Ecto neural progenitor cell (in vitro differentiated cells): ENCODE measurements at regions not wholly inside any gene's neighbourhood (a gene's known extent, or its start where the extent isn't known, plus 50 kb on each side); places are given as distances from the start of the nearest gene placed in this dataset.

Source experiments
- DNase-seq: peaks from one replicate; pipeline ENCODE4 v3.0.0-alpha.2; 2018; ENCODE audit warnings: low spot score

DNA sequence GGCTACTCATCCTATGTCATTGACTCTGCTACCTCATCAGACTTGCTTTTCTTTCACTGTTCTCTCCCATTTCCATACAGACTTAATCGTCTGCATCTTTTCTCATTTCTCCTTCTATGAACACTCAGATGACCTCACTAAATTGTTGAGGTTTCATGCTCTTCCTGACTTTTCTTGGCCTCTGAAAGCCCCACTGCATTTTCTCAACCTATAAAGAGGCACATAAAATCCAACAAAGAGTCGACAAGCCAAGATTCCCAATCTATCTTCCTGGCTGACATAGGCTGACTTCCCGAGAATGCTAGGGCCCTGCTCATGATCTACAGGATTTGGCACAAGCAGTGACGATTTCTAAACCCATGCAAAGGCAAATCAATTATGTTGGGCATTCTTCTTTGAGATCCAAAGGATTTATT lies 280.8 kb upstream of the DPYD start:
- DNase-seq = no peak

DNA sequence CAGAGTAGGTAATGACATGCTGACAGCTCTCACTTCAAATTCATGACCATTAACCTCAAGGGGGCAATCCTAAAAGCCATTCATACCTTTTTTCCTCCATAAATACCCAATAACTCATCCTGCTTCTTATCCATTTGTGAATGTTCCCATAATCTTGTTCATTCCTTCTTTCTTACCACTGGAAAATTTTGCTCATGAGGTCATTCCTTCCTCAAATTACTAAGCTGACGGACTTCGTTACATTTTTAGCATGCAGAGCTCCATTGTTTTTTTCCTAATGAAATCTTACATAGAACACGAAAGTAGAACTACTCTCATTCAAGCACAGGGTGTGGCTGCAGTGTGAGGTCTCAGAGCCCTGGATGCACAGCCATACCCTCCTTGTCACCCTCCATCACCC lies 276.5 kb upstream of the DPYD start:
- DNase-seq = no peak

DNA sequence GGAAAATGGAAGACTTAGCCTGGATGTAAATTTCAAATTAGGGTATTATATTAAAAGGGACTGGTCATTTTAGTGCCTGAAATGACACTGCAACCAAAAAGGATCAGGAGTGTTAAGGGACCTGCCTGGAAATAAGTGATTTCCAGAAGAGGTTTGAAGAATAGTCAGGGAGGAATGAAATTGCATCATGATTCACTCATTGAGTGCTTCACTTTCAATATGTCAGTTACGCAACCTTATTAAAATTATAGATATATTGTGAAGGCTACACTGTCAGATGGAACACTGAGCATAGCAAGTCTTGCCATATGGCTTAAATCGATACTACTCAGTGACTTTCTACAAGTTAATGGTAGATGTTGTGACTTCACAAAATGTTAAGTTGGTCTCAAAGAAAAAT lies 275.2 kb upstream of the DPYD start:
- DNase-seq = no peak

DNA sequence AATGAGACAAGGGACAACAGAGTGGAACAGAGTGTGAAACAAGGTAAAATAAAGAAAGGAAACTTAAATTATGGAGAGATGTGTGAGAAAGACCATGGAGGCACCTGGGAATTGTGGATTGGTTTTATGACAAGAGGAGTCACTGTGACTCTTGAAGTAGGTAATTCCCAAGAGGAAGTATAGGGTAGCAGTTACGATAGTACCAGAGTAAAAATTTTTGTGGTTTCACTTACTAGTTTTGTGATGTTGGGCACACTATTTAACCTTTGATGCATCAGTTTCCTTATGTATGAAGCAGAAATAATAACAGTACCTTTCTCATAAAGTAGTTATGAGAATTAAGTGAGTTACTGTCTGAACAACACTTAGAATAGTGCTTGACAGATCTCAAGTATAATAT lies 267.9 kb upstream of the DPYD start:
- DNase-seq = no peak

DNA sequence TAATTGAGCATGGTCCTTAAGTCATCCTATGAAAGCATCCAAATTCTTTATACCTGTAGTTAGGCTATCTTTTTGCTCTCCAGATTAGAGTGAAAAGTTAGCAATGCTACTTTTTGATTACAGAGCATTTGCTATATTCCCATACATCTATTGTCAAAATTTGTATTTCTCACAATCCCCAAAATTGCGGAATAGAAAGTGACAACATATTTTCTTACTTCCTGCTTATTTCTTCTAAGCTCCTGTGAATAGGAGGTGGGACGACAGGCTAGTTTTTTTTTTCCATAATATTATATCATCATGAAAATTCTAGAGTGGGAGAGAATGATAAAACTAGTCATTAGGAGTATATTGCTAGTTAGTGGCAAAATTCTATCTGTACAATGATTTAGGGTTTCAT lies 264.0 kb upstream of the DPYD start:
- DNase-seq = no peak

DNA sequence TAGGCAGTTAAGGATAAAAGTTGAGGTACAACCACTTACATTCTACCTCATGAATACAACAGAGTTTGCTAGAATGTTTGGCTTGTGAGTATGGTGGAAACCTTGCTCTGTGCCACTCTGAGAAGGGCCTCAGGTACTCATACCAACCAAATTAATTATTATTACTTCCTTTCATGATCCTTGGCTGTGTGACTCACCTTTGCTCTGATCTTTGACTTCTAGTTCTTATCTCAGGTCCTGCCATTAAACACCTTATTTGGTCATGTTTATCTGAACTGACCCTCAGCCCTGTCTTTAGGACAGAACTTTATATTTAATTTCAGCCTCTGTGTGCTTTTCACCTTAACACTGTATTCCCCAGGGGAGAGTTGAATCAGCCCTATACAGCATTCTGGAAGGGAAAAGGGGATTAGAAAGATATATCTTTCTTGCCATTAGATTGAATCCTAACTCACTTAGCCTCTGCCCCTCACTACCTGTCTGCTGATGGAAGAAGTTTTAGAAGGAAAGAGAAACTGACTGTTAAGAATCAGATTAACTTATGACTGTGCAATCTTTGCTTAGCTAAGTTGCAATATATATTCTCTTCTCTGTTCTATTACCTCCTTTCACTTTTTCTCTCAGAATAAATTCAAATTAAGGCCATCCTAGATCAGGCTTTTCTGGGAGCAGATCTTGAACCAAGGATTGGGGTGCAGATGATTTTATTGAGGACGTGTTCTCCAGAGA lies 260.4 kb upstream of the DPYD start:
- DNase-seq = no peak

DNA sequence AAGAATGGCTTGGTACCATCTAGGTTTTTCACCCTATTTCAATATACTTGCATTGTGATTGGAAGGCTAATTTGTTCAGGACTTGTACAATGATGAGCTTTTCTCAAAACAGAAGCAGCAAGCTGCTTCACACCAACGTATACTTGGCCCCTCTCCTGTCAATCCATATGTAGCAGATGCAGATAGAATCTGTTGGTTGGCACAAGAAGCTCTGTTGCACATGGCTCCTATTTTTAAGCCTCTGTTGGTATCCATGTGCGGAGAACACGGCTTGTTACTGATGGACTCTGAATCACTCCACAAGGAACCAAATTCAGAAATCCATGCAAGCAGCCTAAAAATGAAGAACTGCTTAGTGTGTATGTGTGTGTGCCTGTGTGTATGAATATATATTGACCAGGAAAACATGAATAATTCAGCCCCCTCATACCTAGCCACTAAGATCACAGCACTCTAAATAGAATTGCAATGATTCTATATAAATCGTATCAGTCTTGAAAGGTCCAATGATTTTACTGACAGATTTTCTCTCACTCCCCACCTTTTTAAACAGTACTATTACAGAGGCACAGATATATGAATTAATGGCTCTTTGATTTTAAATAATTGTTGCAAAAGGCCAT lies 258.4 kb upstream of the DPYD start:
- DNase-seq = no peak

DNA sequence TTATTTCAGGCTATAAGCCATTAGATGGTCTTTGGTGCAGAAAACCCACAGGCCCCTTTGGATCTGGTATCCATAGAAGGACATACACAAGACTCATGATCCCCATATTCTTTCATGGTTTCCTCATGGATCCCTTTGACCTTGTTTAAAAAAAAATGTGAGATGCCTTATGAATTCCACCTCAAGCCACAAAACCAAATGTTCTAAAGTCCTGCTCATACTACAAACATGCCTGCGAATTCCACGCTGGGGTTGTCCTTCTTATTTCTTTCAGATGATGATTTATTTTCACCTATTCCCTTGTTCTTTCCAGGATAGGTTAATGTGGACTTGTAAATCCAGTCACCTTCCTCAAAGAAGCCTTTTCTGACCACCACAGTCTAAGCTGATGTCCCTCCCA lies 256.9 kb upstream of the DPYD start:
- DNase-seq = no peak

DNA sequence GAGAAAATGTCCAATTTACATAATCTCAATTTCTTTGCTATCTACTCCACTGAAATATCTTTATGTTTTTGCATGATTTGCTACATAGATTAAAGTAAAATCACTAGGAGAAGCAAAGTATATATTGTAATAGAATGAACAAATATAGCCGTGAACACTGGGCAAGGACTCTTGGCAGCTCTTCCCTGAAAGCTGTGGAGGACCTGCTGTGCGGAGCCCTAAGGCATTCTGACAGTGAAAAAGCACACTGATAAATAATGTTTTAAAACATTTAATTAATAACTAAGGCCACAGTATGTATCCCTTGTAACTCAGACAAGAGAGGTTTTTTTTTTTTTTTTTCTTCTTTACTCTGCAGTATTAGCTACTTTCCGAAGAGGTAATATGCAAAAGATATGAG lies 256.1 kb upstream of the DPYD start:
- no peak for DNase-seq

DNA sequence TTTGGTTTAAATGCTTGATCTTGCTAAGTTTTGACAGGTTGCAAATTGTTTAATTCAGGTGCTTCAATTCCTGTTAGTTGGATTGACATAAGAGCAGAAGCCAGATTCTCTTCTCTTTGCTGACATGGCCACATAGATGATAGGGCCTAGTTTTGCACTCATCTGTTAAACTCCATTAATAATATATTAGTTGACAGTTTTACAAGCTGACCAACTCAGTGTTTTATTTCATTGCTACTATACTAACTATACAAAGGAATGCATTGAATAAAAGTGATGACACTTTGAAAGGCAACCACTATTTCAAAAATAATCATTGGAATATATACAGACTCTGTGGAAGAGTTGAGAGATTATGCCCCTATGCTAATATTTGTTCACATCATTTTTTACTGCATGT lies 255.6 kb upstream of the DPYD start:
- DNase-seq = no peak

DNA sequence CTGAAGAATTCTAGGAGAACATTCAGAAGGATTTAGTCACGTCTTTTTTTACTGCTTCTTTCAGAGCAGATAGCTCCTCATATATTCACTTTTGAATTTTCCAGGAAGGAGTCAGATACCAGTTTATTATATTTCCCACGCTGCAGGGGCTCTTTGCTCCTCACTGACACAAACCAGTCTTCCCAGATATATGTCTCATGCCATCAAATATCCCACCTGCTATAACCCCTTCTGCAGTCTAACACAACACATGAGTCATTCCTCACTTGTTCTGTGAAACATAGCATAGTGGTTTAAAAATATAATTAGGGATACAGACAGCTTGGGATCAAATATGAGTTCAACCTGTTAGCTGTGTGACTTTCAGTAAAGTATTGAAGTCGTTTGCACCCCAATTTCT lies 251.7 kb upstream of the DPYD start:
- no peak for DNase-seq

DNA sequence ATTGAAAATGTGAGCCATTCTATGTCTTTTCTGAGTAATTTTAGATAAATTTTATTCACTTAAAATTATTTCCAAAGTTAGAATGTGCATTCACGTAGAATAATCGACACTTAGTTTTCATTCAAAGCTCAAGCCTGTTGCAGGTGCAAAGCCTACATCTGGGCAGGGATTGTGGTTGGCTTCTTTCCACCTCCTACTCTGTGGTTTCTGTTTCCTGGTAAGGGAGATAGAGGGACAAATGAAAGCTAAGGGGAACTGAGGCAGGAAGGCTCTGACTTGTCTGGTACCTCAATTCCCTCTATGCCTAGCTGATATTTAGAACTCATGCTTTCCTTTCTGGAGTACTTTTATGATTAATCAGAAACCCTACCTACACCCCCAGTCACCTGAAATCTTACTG lies 251.2 kb upstream of the DPYD start:
- no peak for DNase-seq

DNA sequence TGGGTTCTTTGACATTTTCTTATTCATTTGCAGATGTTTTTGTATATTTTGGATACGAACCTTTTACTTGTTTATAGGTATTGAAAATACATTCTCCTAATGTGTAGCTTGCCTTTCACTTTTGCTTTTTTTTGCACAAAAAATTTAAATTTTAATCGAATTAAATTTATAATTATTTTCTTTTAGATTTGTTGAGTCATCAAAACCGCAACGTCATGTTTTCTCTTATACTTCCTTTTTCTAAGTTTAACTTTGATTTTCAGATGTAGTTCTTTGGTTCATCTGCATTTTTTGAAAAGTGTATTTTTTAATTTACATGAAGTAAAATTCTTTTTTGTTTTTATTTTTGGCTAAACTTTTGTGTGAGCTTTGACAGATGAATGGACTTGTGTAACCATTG lies 243.7 kb upstream of the DPYD start:
- DNase-seq = no peak

DNA sequence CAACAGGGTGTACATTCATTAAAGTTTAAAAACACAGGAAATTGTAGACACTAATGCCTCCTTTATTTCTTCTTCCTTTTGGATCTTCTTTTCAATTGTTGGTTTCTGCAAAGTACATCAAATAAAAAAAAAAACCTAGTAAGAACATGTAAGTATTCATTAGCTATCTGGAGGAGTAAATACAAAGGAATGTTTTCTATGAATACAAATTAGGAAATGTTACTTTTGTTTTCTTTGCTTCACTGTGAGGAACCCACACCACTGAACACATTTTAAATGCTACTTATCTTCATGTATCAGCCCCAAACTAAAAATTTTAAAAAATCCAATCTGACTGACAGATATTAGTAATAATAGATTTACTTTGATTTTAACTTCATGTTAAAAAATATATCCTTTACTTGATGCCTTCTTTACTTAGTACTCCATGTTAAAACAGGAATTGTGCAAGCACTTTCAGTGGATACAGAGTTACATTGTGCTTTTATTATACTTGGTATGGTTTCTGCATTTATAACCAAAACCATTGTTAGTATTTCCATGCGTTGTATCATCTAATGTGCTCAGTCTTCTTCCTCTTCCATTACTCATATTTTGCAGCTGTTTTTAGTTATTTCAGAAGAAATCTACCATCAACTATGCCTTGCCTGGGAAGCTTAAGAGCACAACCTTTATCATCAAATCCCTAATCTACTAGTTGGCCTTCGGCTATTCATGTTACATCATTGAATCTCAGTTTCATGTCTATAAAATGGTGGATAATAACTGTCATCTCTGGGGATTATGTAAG lies 236.9 kb upstream of the DPYD start:
- DNase-seq = no peak

DNA sequence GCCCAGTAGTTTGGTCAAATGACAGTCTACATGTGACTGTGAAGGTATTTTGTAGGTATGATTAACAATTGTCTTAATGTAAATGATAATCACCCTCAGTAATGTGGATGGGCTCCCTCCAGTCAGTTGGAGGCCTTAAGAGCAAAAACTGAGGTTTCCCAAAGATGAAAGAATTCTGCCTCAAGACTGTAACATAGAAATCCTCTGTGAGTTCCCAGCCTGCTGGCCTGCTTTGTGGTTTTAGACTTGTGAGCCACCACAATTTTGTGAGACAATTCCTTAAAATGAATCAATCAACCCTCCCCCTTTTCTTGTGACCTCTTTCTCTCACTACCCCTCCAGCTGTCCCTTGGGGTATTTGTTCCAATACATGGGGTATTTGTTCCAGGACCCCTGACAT lies 226.4 kb upstream of the DPYD start:
- no peak for DNase-seq

DNA sequence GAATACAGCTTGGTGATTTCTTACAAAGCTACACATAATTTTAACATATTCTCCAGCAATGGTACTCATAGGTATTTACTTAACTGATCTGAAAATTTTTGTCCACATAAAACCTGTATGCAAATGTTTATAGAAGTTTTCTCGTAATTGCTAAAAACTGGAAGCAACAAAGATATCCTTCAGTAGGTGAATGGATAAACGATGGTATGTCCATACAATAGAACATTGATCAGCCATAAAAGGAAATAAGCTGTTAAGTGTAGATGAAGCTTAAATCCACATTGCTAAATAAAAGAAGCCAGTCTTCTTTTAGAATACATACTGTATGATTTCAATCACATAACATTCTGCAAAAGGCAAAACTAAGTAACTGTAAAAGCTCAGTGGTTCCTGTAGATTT lies 224.8 kb upstream of the DPYD start:
- DNase-seq = no peak

DNA sequence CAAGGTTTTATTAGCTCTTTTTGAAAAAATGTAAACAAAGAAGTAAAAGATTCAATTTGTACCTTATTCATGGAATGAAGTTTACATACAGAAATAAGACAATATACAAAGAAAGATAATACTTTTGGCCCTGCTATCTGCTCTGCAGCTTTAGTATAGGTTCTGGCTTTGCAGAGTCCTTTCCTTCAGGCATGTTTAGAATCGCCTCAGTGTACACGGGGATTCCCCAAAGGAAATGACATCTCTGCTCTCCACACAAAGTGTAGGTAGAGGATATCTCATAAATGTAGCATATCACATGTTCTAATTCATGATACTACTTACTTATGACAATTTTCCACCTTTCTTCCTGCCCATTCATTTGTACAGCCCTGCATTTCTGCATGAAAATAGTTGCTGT lies 222.6 kb upstream of the DPYD start:
- DNase-seq = no peak

DNA sequence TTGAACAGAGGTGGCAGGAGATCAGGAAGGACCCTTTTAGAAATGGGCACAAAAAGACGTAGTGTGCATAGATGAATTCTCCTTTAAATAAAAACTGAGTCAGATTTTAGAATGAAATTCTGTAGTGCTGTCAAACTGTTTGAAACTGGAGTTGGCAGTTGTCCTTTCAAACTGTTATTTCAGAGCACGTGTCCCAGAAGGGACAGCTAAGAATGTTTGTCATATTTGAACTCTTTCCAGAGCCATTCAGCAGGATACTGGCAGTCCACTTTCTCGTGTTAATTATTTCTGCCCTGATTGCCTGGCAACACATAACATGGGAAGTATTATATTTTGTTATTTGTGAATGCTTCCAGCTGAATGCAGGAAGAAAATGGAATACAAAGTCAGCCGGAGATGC lies 212.3 kb upstream of the DPYD start:
- no peak for DNase-seq

DNA sequence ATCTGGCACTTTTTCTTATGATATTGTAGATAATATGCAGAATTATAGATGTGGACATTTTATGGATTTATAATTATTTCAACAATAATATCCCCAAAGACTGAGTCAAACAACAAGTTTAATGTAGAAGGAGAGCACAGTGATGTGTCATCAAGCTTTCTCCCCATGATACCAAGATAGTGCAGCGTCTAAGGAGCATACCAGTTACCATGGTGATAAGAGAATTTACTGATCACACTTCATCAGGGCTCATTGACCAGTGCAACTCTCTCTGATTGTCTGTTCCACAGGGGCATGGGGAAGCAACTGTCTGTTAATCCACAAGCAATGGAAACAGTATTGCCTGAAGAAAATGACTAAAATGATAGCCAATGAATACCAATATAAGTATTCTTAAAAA lies 209.6 kb upstream of the DPYD start:
- no peak for DNase-seq

DNA sequence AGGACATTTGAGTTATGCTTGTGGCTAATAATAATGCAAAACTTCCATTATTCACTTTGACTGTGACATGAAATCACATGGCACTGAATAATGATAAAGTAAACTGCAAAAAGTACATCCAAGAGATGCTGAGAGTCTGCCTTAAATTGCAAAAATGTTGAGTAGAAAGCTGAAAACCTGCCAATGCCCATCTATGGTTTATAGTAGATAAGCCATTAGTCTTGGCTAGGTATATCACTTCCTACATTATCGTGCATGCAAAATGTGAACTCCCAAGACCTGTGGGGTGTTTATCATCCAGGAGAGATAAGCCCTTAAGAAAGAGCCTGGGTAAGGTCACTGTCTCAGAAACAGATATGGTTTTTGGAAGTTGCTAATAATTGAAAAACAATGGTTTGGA lies 208.7 kb upstream of the DPYD start:
- no peak for DNase-seq

DNA sequence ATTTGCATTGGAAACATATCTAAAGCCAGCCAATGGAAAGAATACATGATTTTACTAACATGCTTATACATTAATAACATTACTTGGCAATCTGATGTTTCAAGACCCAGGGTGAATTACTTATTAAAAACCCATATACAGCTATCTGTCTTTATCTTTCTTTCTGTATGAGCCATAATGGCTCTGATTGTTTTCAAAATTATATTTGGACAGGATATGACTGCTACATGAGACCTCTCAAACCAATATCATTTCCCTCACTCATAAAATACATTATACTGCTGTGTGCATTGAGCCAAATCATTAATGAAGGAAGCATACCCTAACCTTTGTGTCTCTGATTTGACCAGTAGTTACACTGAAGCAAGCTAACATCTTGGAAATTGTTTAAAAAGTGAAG lies 205.9 kb upstream of the DPYD start:
- no peak for DNase-seq

DNA sequence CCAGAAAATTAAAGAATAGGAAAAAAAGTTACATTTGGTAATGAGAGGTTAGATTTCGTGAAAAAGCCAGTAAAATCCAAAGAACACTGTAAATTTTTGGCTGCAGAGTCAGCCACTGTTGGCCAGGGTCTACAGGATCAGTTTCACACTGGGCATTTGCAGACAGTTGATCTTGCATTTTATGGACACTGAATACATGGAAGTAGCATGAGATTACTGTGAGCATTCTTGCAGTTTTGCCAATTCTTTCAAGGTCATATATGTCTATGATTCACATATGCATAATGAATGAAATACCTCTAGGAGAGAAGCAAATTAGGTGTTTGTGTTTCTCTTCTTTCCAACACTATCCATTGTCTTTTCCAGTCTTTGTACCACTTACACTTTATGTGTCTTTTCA lies 200.8 kb upstream of the DPYD start:
- DNase-seq = no peak

DNA sequence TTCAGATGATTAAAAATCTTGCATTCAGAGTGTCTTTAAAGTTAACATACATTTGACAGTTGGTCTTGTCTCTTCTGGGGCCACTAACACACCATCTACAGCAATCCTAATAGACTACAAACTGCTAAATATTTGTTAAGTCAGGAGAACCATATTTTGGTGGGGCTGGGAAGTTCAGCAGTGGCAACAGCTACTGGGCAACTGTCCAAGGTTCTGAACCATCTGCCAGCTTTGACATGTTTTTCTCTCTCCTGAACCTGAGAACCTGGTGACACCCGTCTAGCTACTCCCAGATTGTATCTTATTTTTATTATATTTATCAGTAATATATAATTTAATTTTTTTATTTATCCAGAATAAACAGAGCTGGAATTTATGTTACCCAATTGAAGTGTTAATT lies 199.0 kb upstream of the DPYD start:
- DNase-seq = no peak

DNA sequence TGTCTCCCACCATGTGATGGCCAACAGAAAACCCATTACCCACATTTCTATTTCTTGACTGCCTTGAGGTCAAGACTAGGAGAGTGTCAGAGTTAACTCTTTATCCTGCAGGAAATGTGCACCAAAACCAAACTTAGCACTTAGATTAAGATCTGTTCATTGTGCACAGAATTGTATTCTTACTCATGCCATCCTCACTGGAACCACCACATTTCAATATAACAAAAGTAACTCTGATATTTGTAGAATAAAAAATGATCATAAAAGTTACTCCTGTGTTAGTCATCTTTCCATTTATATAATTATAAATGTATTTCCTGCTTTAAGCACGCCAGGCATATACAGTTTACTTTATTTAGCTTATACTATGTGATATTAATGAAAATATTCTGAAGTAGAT lies 193.0 kb upstream of the DPYD start:
- no peak for DNase-seq
